Small intestine (tissue), 7 donors: ENCODE measurements at regions not wholly inside any gene's neighbourhood (a gene's known extent, or its start where the extent isn't known, plus 50 kb on each side); places are given as distances from the start of the nearest gene placed in this dataset.

Source experiments
- DNase-seq, 2 donors: peaks; one replicate each; pipeline versions ENCODE4 v3.0.0 to v3.0.0-alpha.2; 2013
- FAIRE-seq: peaks from 2 replicates; lab custom pipeline; 2012; peaks lifted over from hg19 to GRCh38; lab: Jason Lieb, UNC
- H3K27ac ChIP-seq, 3 donors: one replicate each; pipeline ENCODE4 v1.5.1; 2013; ENCODE audit warnings: low read length in 2 of 3, mild to moderate bottlenecking in 2 of 3, control low read depth in 1 of 3, inconsistent platforms in 1 of 3, low read depth in 1 of 3, moderate library complexity in 1 of 3
- H3K27me3 ChIP-seq, 3 donors: one replicate each; pipeline ENCODE4 v1.6.1; 2013; ENCODE audit warnings: low read length in 3 of 3, inconsistent platforms in 1 of 3; ENCODE audit not compliant: control insufficient read depth in 3 of 3, insufficient read depth in 3 of 3
- H3K36me3 ChIP-seq, 3 donors: one replicate each; pipeline ENCODE4 v1.6.1; 2013; ENCODE audit warnings: low read length in 3 of 3, inconsistent platforms in 1 of 3, low read depth in 1 of 3, mild to moderate bottlenecking in 1 of 3, moderate library complexity in 1 of 3; ENCODE audit not compliant: control insufficient read depth in 3 of 3, insufficient read depth in 2 of 3
- H3K4me1 ChIP-seq, 3 donors: one replicate each; pipeline ENCODE4 v1.6.1; 2013; ENCODE audit warnings: low read length in 2 of 3, inconsistent platforms in 1 of 3, low read depth in 1 of 3, mild to moderate bottlenecking in 1 of 3, moderate library complexity in 1 of 3; ENCODE audit not compliant: control insufficient read depth in 3 of 3, insufficient read depth in 2 of 3
- H3K4me3 ChIP-seq, 3 donors: one replicate each; pipeline ENCODE4 v1.5.1; 2013; ENCODE audit warnings: low read length in 3 of 3, control low read depth in 1 of 3, inconsistent platforms in 1 of 3, low read depth in 1 of 3, mild to moderate bottlenecking in 1 of 3, moderate library complexity in 1 of 3
- H3K9me3 ChIP-seq, 2 donors: one replicate each; pipeline ENCODE4 v1.6.1; 2013; ENCODE audit warnings: low read depth in 1 of 2, low read length in 1 of 2; ENCODE audit not compliant: control insufficient read depth in 2 of 2, insufficient read depth in 1 of 2
- WGBS, 3 donors: extraction: QIAGEN DNeasy Blood & Tissue Kit; methylation state at CpG; one replicate each; pipeline ENCODE4 v1.1.7; 2013; 5-methylcytosine and 5-hydroxymethylcytosine counted together
- donor health status: healthy with polysubstance abuse.
- donor health status: control.
- donor health status: control.
- donor health status: Bipolar disorder and iron deficiency.
- donor health status: healthy.

DNA sequence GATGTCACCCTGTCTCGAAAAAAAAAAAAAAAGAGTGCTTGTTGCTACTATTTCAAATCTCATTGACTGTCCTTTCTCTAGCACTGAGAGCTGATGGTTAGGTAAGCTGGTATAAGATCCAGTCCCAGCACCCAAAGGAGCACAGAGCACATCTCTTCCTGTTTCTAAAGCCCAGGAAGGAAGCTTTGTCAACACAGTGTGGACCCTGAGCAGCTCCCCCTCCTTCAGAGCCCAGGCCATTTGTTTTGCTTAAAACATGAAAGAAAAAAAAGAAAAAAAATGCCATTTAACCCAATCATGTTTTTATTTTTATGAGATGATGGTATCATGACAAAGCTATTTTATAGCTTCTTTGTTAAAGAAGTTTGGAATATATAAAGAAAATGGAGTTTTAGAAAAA is 184.1 kb upstream of the DUSP10 start:
- H3K4me3 ChIP-seq = no peak overlapping the region
- no peaks in the 10 kb centered on the region for H3K9me3 ChIP-seq
- DNase-seq (no peak), FAIRE-seq (no peak)
- H3K4me1 ChIP-seq = no peaks in the 10 kb centered on the region
- 43 to 86% (median 60%) methylated on average over 1 of the region's 1 CpG for WGBS, 3 donors
- H3K36me3 ChIP-seq = no peaks in the 10 kb centered on the region
- H3K27ac ChIP-seq = no peak overlapping the region
- H3K27me3 ChIP-seq = no peaks in the 10 kb centered on the region

DNA sequence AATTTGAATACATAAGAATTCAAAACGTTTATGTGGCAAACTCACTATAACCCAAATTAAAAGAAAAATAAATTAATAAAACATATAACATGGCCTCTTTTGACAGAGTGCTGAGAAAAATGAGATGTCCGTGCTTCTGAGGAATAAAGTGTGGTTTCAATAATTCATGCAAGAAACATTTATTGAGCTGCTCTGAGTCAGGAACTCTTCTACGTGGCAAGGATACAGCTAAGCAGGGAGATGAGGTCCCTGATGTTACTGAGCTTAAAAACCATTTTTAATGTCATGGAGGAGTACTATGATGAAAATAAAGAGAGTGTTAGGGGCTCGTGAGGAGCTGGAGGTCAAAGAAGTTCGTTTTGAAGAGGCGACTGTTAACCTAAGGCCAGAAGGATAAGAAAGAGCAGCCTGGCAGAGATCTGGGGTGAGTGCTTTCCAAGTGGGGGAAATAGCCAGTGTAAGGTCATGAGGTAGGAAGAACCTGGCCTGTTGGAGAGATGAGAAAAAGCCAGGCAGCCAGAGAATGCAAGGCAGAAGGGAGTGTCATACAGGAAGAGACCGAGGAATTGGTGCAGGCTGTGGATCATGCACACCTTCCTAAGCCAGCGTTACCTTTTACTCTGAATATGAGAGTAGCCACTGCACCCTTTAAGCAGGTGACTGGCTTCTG is 182.2 kb upstream of the DUSP10 start:
- FAIRE-seq = no peak

DNA sequence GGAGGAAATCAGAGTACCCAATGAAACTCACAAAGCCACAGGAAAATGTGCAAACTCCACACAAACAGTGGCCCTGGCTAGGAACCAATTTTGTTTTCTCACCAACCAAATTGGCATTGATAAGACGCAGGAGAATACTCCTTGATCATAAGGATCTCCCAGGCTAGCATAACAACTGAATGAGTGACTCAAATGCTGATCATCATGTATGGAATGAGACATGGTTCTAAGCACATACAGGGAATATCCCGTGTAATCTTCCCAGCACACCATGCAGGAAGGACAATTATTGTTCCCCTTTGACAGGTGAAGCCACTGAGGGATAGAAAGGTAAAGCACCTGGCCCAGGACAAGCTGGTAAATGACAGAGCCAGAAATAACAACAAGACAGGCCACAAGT is 180.0 kb upstream of the DUSP10 start:
- Histone ChIP-seq H3K27me3 (no peaks in the 10 kb centered on the region), H3K36me3 (no peaks in the 10 kb centered on the region), H3K27ac (no peak overlapping the region), H3K4me3 (no peak overlapping the region), H3K4me1 (no peaks in the 10 kb centered on the region), H3K9me3 (no peaks in the 10 kb centered on the region)
- 69 to 90% (median 78%) methylated on average over 2 of the region's 2 CpGs for WGBS, 3 donors
- FAIRE-seq (no peak), DNase-seq (no peak)

More for the DNA sequence above, 182.2 kb upstream of the DUSP10 start:
- Histone ChIP-seq H3K27me3 (no peaks in the 10 kb centered on the region), H3K4me3 (no peak overlapping the region), H3K36me3 (no peaks in the 10 kb centered on the region), H3K27ac (no peak overlapping the region), H3K9me3 (no peaks in the 10 kb centered on the region), H3K4me1 (no peaks in the 10 kb centered on the region)
- WGBS, 3 donors = 78 to 84% (median 79%) methylated on average over 8 of the region's 8 CpGs
- no peak for DNase-seq

DNA sequence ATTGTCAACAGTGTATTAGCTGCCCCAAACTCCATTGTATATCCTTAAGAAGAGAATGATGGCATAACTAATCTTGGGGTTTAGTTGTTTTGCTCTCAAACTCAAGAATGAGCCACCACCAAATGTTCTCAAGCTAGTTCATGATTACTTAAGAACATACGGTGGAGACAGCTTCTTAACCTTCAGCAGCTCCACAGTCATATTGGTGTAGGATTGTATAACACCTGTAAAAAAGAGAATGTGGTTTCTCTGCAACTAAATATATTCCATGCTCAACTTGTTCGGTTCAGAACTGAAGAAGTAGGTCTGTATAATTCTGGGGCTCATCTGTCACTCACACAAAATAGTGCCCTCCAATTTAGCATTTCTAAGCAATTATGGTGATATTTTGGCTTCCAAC is 177.9 kb upstream of the DUSP10 start:
- no peak overlapping the region for H3K27ac ChIP-seq
- DNase-seq = no peak
- H3K9me3 ChIP-seq = no peaks in the 10 kb centered on the region
- no peak for FAIRE-seq
- H3K4me3 ChIP-seq = no peak overlapping the region
- no peaks in the 10 kb centered on the region for H3K4me1 ChIP-seq
- WGBS, 3 donors = 73 to 82% (median 80%) methylated on average over 2 of the region's 2 CpGs
- H3K36me3 ChIP-seq = no peaks in the 10 kb centered on the region
- H3K27me3 ChIP-seq = no peaks in the 10 kb centered on the region

DNA sequence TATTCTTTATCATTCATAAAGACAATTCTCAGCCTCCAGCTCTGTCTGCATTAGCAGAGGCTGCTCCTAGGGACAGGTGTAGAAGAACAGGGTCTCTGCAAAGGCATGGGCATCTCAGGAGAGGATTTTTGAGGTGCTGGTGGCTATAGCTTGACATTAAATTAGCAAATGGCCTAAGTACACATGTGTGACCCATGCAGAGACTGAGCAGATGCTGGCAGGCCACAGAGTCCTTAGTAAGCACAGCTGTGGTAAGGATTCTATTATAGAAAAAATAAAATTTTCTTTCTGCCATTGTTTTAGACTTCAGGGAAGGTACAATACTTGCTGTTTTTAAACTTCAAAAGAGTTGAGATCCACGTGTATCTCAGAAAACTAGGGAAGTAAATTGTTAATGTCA is 177.5 kb upstream of the DUSP10 start:
- Histone ChIP-seq H3K27ac (no peak overlapping the region), H3K4me1 (no peaks in the 10 kb centered on the region)
- FAIRE-seq = no peak

DNA sequence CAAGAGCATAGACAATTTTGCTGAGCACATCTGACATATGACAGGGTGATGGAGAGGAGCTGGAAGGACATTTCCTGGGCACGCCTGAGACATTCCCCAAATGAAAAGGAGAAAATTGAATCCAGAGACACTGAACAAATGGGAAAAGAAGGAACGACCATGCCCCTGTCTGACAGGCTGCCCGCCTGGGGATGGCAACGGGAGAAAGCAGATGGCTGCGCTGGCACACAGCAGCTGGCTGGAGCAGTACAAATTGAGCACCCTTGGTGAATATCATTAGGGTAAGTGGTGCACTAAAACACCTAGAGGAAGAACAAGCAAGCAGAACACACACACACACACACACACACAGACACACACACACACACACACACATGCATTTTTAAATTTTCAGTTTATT is 174.3 kb upstream of the DUSP10 start:
- no peaks in the 10 kb centered on the region for H3K27me3 ChIP-seq
- DNase-seq (no peak), FAIRE-seq (no peak)
- no peaks in the 10 kb centered on the region for H3K9me3 ChIP-seq
- no peaks in the 10 kb centered on the region for H3K36me3 ChIP-seq
- WGBS, 3 donors = 92 to 94% (median 93%) methylated on average over 5 of the region's 5 CpGs
- no peak overlapping the region for H3K27ac ChIP-seq
- H3K4me1 ChIP-seq = no peaks in the 10 kb centered on the region
- H3K4me3 ChIP-seq = no peak overlapping the region

More for the DNA sequence above, 177.5 kb upstream of the DUSP10 start:
- Histone ChIP-seq H3K27me3 (no peaks in the 10 kb centered on the region), H3K4me3 (no peak overlapping the region), H3K9me3 (no peaks in the 10 kb centered on the region), H3K36me3 (no peaks in the 10 kb centered on the region)
- WGBS, 3 donors = 70 to 79% (median 72%) methylated on average over 1 of the region's 1 CpG
- DNase-seq = no peak

DNA sequence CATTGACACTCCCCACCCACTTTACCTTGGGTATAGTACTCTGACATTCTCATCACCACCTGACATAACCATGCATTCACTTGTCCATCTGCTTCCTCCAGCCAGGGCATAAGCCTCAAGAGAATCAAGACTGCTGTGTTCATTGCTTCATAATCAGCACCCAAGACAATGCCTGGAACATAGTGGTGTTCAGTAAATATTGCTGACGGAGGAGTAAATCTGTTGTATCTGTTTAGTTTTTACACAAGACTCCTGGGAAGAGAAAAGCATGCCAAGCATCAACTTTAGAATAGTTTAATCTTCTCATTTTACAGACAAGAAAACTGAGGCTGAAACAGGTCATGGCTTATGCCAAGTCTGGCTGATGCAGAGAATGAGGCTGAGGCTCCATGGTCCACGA is 173.9 kb upstream of the DUSP10 start:
- WGBS, 3 donors = 57 to 85% (median 65%) methylated on average over 2 of the region's 2 CpGs
- no peak for FAIRE-seq
- no peak overlapping the region for H3K27ac ChIP-seq
- H3K4me1 ChIP-seq = no peaks in the 10 kb centered on the region
- no peaks in the 10 kb centered on the region for H3K36me3 ChIP-seq
- H3K4me3 ChIP-seq = no peak overlapping the region
- no peaks in the 10 kb centered on the region for H3K27me3 ChIP-seq
- no peak for DNase-seq
- H3K9me3 ChIP-seq = no peaks in the 10 kb centered on the region

DNA sequence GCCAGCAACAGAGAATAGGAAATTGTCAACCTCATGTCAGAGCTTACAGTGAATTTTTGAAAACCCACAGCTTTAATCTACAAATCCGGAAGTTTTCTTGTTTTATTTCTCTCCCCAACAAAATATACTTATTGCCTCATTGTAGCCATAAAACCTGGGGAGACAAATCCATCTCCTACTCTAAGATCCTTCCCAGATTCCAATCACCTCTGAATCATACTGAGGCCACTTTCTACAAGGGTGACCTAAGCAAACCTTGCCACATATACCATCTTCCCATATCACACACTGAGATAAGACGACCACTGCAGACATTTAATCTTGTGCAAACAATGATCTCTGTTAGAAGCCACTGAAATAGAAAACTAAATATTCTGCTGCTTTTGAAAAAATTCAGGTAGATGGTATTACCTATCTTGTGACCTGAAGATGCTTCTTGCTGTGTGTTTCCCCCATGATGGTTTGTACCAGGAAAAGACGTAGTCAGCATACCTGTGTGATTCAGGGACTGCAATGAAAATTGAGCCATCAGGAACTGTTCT is 171.5 kb upstream of the DUSP10 start:
- Histone ChIP-seq H3K4me1 (no peaks in the 10 kb centered on the region), H3K36me3 (no peaks in the 10 kb centered on the region), H3K27me3 (no peaks in the 10 kb centered on the region), H3K4me3 (no peak overlapping the region), H3K9me3 (no peaks in the 10 kb centered on the region), H3K27ac (no peak overlapping the region)
- WGBS, 3 donors = 52 to 77% (median 58%) methylated on average over 3 of the region's 3 CpGs
- DNase-seq (no peak), FAIRE-seq (no peak)

DNA sequence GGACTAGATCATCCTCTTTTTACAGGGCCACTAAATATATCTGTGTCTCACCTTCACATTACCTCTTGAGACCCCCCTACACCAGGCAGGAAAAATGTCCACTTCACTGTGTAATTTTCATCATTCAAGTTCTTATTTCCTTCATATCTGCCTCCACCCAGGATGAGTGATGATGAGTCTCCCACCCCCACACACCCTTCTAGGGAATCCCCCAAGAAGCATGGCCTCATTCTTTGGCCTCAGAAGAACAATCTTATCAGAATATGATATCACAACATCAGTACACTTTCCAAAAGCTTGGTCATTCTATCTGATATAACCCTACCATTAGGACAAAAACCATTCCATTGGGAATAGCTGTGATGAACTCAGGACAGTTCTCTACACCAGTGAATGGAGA is 170.3 kb upstream of the DUSP10 start:
- no peaks in the 10 kb centered on the region for H3K4me1 ChIP-seq
- no peak overlapping the region for H3K4me3 ChIP-seq
- no peaks in the 10 kb centered on the region for H3K9me3 ChIP-seq
- H3K27ac ChIP-seq = no peak overlapping the region
- DNase-seq (no peak), FAIRE-seq (no peak)
- H3K36me3 ChIP-seq = no peaks in the 10 kb centered on the region
- H3K27me3 ChIP-seq = no peaks in the 10 kb centered on the region
